ENCODE measurements at regions not wholly inside any gene's neighbourhood (a gene's known extent, or its start where the extent isn't known, plus 50 kb on each side); places are given as distances from the start of the nearest gene placed in this dataset.
"Not testable (repeated sequence)": the region's sequence is repeated elsewhere in the genome, so short reads cannot be mapped to it uniquely, and the experiment has no call there.

DNA sequence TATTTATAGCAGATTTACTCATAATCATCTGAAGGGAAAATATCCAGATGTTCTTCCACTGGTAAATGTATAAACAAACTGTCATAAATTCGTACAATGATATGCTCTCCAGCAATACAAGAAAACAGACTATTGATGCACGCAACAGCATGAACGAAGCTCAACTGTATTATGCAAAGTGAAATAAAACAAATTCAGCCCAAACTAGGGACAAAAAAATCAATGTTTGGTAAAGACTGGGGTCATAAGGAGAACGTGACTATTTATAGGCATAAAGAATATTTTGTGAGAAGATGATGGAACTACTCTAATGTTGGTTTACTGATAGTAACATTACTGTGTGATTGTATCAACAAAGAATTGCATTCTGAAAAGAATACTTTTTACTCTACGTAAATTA lies 1276.7 kb upstream of the DDX18 start:
- Histone ChIP-seq H3K79me2 (ENCODE audit: control insufficient read depth, insufficient read depth, low read length) (no peaks in the 10 kb centered on the region), H3K27me3 (ENCODE audit: control insufficient read depth, extremely low read depth, insufficient read depth, low read length) (no peaks in the 10 kb centered on the region), H3K4me3 (ENCODE audit: control insufficient read depth in 2 of 3, extremely low read depth in 1 of 3, insufficient read depth in 2 of 3, low read depth in 1 of 3, low read length in 3 of 3) (no peak overlapping the region), H3K4me1 (ENCODE audit: control insufficient read depth, extremely low read depth, insufficient read depth, low read length) (no peaks in the 10 kb centered on the region), H3K9me1 (ENCODE audit: control insufficient read depth, extremely low read depth, insufficient read depth, low read length) (no peaks in the 10 kb centered on the region), H2AFZ (ENCODE audit: control insufficient read depth, low read length) (no peak overlapping the region), H3K9me3 (ENCODE audit: control insufficient read depth, low read depth, low read length) (no peaks in the 10 kb centered on the region), H3K9ac (ENCODE audit: control insufficient read depth, extremely low read depth, insufficient read depth, low read length) (no peak overlapping the region), H4K20me1 (ENCODE audit: control insufficient read depth, extremely low read depth, insufficient read depth, low read length) (no peaks in the 10 kb centered on the region), H3K4me2 (ENCODE audit: control insufficient read depth, extremely low read depth, insufficient read depth, low read depth, low read length) (no peak overlapping the region), H3K27ac (ENCODE audit: control insufficient read depth, insufficient read depth, low read length) (no peak overlapping the region), H3K36me3 (ENCODE audit: control insufficient read depth in 2 of 2, extremely low read depth in 1 of 2, insufficient read depth in 2 of 2, low read length in 2 of 2) (no peaks in the 10 kb centered on the region)
- FAIRE-seq (no peak), DNase-seq (ENCODE audit: low read depth, low spot score) (no peak)
- TF ChIP-seq EZH2 (IDR thresholded peaks at IDR 0.05; ENCODE audit: low read length): no peak
- TF ChIP-seq, protein P1, sequence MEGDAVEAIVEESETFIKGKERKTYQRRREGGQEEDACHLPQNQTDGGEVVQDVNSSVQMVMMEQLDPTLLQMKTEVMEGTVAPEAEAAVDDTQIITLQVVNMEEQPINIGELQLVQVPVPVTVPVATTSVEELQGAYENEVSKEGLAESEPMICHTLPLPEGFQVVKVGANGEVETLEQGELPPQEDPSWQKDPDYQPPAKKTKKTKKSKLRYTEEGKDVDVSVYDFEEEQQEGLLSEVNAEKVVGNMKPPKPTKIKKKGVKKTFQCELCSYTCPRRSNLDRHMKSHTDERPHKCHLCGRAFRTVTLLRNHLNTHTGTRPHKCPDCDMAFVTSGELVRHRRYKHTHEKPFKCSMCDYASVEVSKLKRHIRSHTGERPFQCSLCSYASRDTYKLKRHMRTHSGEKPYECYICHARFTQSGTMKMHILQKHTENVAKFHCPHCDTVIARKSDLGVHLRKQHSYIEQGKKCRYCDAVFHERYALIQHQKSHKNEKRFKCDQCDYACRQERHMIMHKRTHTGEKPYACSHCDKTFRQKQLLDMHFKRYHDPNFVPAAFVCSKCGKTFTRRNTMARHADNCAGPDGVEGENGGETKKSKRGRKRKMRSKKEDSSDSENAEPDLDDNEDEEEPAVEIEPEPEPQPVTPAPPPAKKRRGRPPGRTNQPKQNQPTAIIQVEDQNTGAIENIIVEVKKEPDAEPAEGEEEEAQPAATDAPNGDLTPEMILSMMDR (optimal IDR thresholded peaks at IDR 0.05 in 1 of 3, IDR thresholded peaks at IDR 0.05 in 1 of 3, conservative IDR thresholded peaks at IDR 0.05 in 1 of 3; ENCODE audit: extremely low read depth in 1 of 3, insufficient read depth in 2 of 3, low read length in 3 of 3): no peak
- dilution Hi-C loops (cut with MboI; ENCODE audit: extremely low pct_ligation_motif_present, low sequenced_read_pairs): no loop called here

DNA sequence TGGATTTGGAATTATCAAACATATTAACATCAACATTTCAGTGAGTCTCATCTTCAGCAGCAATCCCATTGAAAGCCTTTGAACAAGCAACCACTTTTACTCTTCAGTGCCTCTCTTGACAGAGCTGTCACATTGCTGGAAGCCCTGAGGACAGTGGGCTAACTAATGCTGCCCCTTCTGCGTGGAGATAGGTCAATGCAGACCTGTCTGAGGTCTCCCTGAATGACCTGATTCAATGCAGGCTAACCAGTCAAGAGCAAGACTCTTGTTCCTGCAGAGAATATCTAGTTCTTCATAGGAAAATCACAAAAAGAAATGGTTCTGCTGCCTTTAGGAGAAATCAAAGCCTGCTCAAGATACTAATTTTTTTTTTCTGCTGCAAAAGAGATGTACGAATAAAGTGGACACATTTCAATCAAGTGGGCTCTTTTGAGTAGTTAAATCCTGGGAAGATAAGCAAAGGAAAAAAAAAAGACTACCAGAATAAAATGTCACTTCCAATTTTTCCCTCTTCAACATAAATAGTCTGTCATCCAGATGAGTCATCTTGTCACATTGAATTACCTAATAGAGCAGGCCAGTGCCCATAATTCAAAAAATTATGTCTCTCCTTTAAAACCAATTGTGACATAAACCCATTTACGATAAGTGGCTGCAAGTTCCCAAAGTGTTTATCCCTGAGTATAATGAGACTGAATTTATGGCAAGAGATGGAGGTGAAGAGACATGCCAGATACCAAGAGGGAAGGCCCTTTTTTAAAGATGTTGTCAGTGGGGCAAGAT lies 1269.0 kb upstream of the DDX18 start:
- no peak overlapping the region for H3K9ac ChIP-seq (ENCODE audit: control insufficient read depth, extremely low read depth, insufficient read depth, low read length)
- DNase-seq (ENCODE audit: low read depth, low spot score): no peak
- no peaks in the 10 kb centered on the region for H3K9me1 ChIP-seq (ENCODE audit: control insufficient read depth, extremely low read depth, insufficient read depth, low read length)
- no peak overlapping the region for H3K4me2 ChIP-seq (ENCODE audit: control insufficient read depth, extremely low read depth, insufficient read depth, low read depth, low read length)
- no peaks in the 10 kb centered on the region for H3K36me3 ChIP-seq (ENCODE audit: control insufficient read depth in 2 of 2, extremely low read depth in 1 of 2, insufficient read depth in 2 of 2, low read length in 2 of 2)
- no peak overlapping the region for H3K27ac ChIP-seq (ENCODE audit: control insufficient read depth, insufficient read depth, low read length)
- H3K4me3 ChIP-seq (ENCODE audit: control insufficient read depth in 2 of 3, extremely low read depth in 1 of 3, insufficient read depth in 2 of 3, low read depth in 1 of 3, low read length in 3 of 3): no peak overlapping the region
- no peaks in the 10 kb centered on the region for H3K9me3 ChIP-seq (ENCODE audit: control insufficient read depth, low read depth, low read length)
- dilution Hi-C loops (cut with MboI; ENCODE audit: extremely low pct_ligation_motif_present, low sequenced_read_pairs): no loop called here
- no peaks in the 10 kb centered on the region for H3K79me2 ChIP-seq (ENCODE audit: control insufficient read depth, insufficient read depth, low read length)
- H3K4me1 ChIP-seq (ENCODE audit: control insufficient read depth, extremely low read depth, insufficient read depth, low read length): no peaks in the 10 kb centered on the region
- TF ChIP-seq, protein P1 (optimal IDR thresholded peaks at IDR 0.05 in 1 of 3, IDR thresholded peaks at IDR 0.05 in 1 of 3, conservative IDR thresholded peaks at IDR 0.05 in 1 of 3; ENCODE audit: extremely low read depth in 1 of 3, insufficient read depth in 2 of 3, low read length in 3 of 3): no peak
- no peak for TF ChIP-seq EZH2 (IDR thresholded peaks at IDR 0.05; ENCODE audit: low read length)
- no peaks in the 10 kb centered on the region for H4K20me1 ChIP-seq (ENCODE audit: control insufficient read depth, extremely low read depth, insufficient read depth, low read length)
- FAIRE-seq: no peak
- no peaks in the 10 kb centered on the region for H3K27me3 ChIP-seq (ENCODE audit: control insufficient read depth, extremely low read depth, insufficient read depth, low read length)
- H2AFZ ChIP-seq (ENCODE audit: control insufficient read depth, low read length): no peak overlapping the region

DNA sequence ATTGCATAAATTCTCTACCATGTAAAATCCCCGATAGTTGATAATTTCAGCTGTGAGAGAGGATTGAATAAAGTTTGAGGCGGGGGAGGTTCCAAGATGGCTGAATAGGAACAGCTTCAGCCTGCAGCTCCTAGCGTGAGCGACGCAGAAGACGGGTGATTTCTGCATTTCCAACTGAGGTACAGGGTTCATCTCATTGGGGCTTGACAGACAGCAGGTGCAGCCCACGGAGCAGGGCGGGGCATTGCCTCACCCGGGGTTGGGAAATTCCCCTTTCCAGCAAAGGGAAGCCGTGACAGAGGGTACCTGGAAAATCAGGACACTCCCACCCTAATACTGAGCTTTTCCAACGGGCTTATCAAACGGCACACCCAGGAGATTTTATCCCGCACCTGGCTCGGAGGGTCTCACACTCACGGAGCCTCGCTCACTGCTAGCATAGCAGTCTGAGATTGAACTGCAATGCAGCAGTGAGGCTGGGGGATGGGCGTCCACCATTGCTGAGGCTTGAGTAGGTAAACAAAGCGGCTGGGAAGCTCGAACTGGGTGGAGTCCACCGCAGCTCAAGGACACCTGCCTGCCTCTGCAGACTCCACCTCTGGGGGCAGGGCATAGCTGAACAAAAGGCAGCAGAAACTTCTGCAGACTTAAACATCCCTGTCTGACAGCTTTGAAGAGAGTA lies 1261.6 kb upstream of the DDX18 start:
- H3K27me3 ChIP-seq (ENCODE audit: control insufficient read depth, extremely low read depth, insufficient read depth, low read length); H3K79me2 ChIP-seq (ENCODE audit: control insufficient read depth, insufficient read depth, low read length); H3K4me2 ChIP-seq (ENCODE audit: control insufficient read depth, extremely low read depth, insufficient read depth, low read depth, low read length); H3K9ac ChIP-seq (ENCODE audit: control insufficient read depth, extremely low read depth, insufficient read depth, low read length); H3K27ac ChIP-seq (ENCODE audit: control insufficient read depth, insufficient read depth, low read length); DNase-seq (ENCODE audit: low read depth, low spot score); H3K9me3 ChIP-seq (ENCODE audit: control insufficient read depth, low read depth, low read length); FAIRE-seq; H3K4me1 ChIP-seq (ENCODE audit: control insufficient read depth, extremely low read depth, insufficient read depth, low read length); dilution Hi-C loops (cut with MboI; ENCODE audit: extremely low pct_ligation_motif_present, low sequenced_read_pairs); H4K20me1 ChIP-seq (ENCODE audit: control insufficient read depth, extremely low read depth, insufficient read depth, low read length); H2AFZ ChIP-seq (ENCODE audit: control insufficient read depth, low read length); H3K9me1 ChIP-seq (ENCODE audit: control insufficient read depth, extremely low read depth, insufficient read depth, low read length); H3K4me3 ChIP-seq (ENCODE audit: control insufficient read depth in 2 of 3, extremely low read depth in 1 of 3, insufficient read depth in 2 of 3, low read depth in 1 of 3, low read length in 3 of 3); H3K36me3 ChIP-seq (ENCODE audit: control insufficient read depth in 2 of 2, extremely low read depth in 1 of 2, insufficient read depth in 2 of 2, low read length in 2 of 2): not testable (repeated sequence)
